Loucy (cell line): ENCODE measurements at regions not wholly inside any gene's neighbourhood (a gene's known extent, or its start where the extent isn't known, plus 50 kb on each side); places are given as distances from the start of the nearest gene placed in this dataset.

Source experiments
- H2AFZ ChIP-seq: fragments of 200-600 bp; sonication (generic); 2 replicates; pipeline ENCODE4 v1.6.0; 2016; ENCODE audit warnings: antibody characterized with exemption, mild to moderate bottlenecking, low read length, moderate library complexity
- H3F3A ChIP-seq: fragments of 200-600 bp; 2 replicates; pipeline ENCODE4 v1.6.0; 2016; ENCODE audit warnings: antibody characterized with exemption, low read depth, mild to moderate bottlenecking
- H3K27me3 ChIP-seq: fragments of 200-600 bp; sonication (generic); 2 replicates; pipeline ENCODE4 v1.6.1; 2014; ENCODE audit warnings: low read length, mild to moderate bottlenecking; ENCODE audit not compliant: insufficient read depth, poor library complexity, severe bottlenecking
- H3K36me3 ChIP-seq: fragments of 200-600 bp; sonication (generic); 2 replicates; pipeline ENCODE4 v1.6.1; 2016; ENCODE audit warnings: low read length; ENCODE audit not compliant: insufficient read depth
- H3K4me1 ChIP-seq: fragments of 200-600 bp; sonication (generic); 2 replicates; pipeline ENCODE4 v1.5.1; 2014; ENCODE audit warnings: low read length, mild to moderate bottlenecking; ENCODE audit not compliant: insufficient read depth, poor library complexity, severe bottlenecking
- H3K4me2 ChIP-seq: fragments of 200-600 bp; sonication (generic); 2 replicates; pipeline ENCODE4 v1.6.0; 2014; ENCODE audit warnings: antibody characterized with exemption, low read length, low read depth, mild to moderate bottlenecking; ENCODE audit not compliant: poor library complexity, severe bottlenecking
- H3K4me3 ChIP-seq: fragments of 200-600 bp; sonication (generic); 2 replicates; pipeline ENCODE4 v1.5.1; 2014; ENCODE audit warnings: low read length, mild to moderate bottlenecking, mixed read lengths; ENCODE audit not compliant: poor library complexity, severe bottlenecking
- H3K79me2 ChIP-seq: fragments of 200-600 bp; sonication (generic); 2 replicates; pipeline ENCODE4 v1.6.1; 2014; ENCODE audit warnings: low read length; ENCODE audit not compliant: insufficient read depth
- H3K9ac ChIP-seq: fragments of 200-600 bp; sonication (generic); 2 replicates; pipeline ENCODE4 v1.6.0; 2014; ENCODE audit warnings: mild to moderate bottlenecking, low read depth, low read length, moderate library complexity; ENCODE audit not compliant: poor library complexity, severe bottlenecking
- H3K9me2 ChIP-seq: fragments of 200-600 bp; sonication (generic); replicated peaks from 2 replicates; pipeline ENCODE4 v1.6.1; 2016; ENCODE audit warnings: low read depth, low read length, mixed read lengths
- H3K9me3 ChIP-seq: fragments of 200-600 bp; sonication (generic); 2 replicates; pipeline ENCODE4 v1.6.1; 2014; ENCODE audit warnings: mild to moderate bottlenecking, antibody characterized with exemption, low read length, low read depth; ENCODE audit not compliant: insufficient read depth
- H4K20me1 ChIP-seq: fragments of 200-600 bp; sonication (generic); 2 replicates; pipeline ENCODE4 v1.6.0; 2014; ENCODE audit warnings: antibody characterized with exemption, low read length, mild to moderate bottlenecking; ENCODE audit not compliant: insufficient read depth, poor library complexity, severe bottlenecking
- CTCF ChIP-seq: fragments of 200-600 bp; sonication (generic); conservative IDR thresholded peaks from 2 replicates; pipeline ENCODE4 v1.5.1; 2014; ENCODE audit warnings: mild to moderate bottlenecking, antibody characterized with exemption, low read length
- EZH2phosphoT487 ChIP-seq: fragments of 200-600 bp; IDR thresholded peaks from 2 replicates; pipeline ENCODE4 v1.6.1; 2018; ENCODE audit warnings: antibody characterized with exemption, mild to moderate bottlenecking, moderate library complexity, borderline replicate concordance

GRCh38 chr3:117433427-117433826 is 723.8 kb downstream of the TUSC7 start:
- H3K4me1 ChIP-seq, result no peaks in the 10 kb centered on the region
- H3K27me3 ChIP-seq, result no peaks in the 10 kb centered on the region
- H3K9me3 ChIP-seq, result no peaks in the 10 kb centered on the region
- H3K9me2 ChIP-seq, result no peaks in the 10 kb centered on the region
- no peak overlapping the region for H2AFZ ChIP-seq
- no peaks in the 10 kb centered on the region for H3K36me3 ChIP-seq
- TF ChIP-seq CTCF (no peak), EZH2phosphoT487 (no peak)
- no peaks in the 10 kb centered on the region for H3K79me2 ChIP-seq
- no peak overlapping the region for H3K4me2 ChIP-seq
- no peak overlapping the region for H3K4me3 ChIP-seq
- H3K9ac ChIP-seq, result no peak overlapping the region
- no peaks in the 10 kb centered on the region for H4K20me1 ChIP-seq
- H3F3A ChIP-seq, result no peaks in the 10 kb centered on the region

GRCh38 chr3:117434661-117435412 is 725.3 kb downstream of the TUSC7 start:
- H3F3A ChIP-seq, result no peaks in the 10 kb centered on the region
- H3K79me2 ChIP-seq, result no peaks in the 10 kb centered on the region
- H3K36me3 ChIP-seq, result no peaks in the 10 kb centered on the region
- no peaks in the 10 kb centered on the region for H3K9me3 ChIP-seq
- no peak overlapping the region for H2AFZ ChIP-seq
- no peak overlapping the region for H3K9ac ChIP-seq
- no peaks in the 10 kb centered on the region for H3K9me2 ChIP-seq
- H3K4me2 ChIP-seq, result no peak overlapping the region
- H3K27me3 ChIP-seq, result no peaks in the 10 kb centered on the region
- H3K4me3 ChIP-seq, result no peak overlapping the region
- no peaks in the 10 kb centered on the region for H4K20me1 ChIP-seq
- H3K4me1 ChIP-seq, result no peaks in the 10 kb centered on the region
- TF ChIP-seq EZH2phosphoT487, result no peak
- no peak for TF ChIP-seq CTCF

DNA sequence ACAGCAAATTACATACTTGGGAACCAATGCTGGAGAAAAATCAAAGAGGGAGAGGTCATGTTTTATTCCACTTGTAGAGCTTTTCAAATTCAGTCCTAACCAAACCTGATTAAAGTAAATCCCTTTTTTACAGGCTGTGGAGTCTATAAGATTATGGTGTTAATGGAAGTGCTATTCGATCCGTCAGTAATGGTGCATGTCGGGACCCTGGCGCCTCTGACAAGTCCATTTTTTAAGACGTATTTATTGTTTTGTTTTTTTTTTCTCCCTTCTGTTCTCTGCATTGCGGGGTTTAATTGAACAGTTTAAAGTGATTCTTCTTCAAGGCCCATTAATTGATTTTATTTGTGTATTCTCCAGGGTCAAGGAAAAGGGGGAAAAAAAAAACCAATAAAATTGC is 725.9 kb downstream of the TUSC7 start:
- no peaks in the 10 kb centered on the region for H3F3A ChIP-seq
- H3K4me3 ChIP-seq, result no peak overlapping the region
- H2AFZ ChIP-seq, result no peak overlapping the region
- no peaks in the 10 kb centered on the region for H3K9me2 ChIP-seq
- H3K4me1 ChIP-seq, result no peaks in the 10 kb centered on the region
- H3K4me2 ChIP-seq, result no peak overlapping the region
- H4K20me1 ChIP-seq, result no peaks in the 10 kb centered on the region
- H3K9me3 ChIP-seq, result no peaks in the 10 kb centered on the region
- H3K27me3 ChIP-seq, result no peaks in the 10 kb centered on the region
- TF ChIP-seq CTCF (no peak), EZH2phosphoT487 (no peak)
- no peak overlapping the region for H3K9ac ChIP-seq
- H3K79me2 ChIP-seq, result no peaks in the 10 kb centered on the region
- H3K36me3 ChIP-seq, result no peaks in the 10 kb centered on the region
